ENCODE measurements at regions not wholly inside any gene's neighbourhood (a gene's known extent, or its start where the extent isn't known, plus 50 kb on each side); places are given as distances from the start of the nearest gene placed in this dataset.

- no peak for TF ChIP-seq CTCF (IDR thresholded peaks at IDR 0.05; ENCODE audit: poor library complexity)
- TF ChIP-seq EZH2phosphoT487 (IDR thresholded peaks at IDR 0.05; ENCODE audit: low read depth, severe bottlenecking, unreplicated experiment), result no peak
- no peak for TF ChIP-seq EZH2 (IDR thresholded peaks at IDR 0.05; ENCODE audit: borderline replicate concordance)
These were observed 54.1 kb upstream of the PDLIM5 start for GRCh38 chr4:94397635-94398034.

Measured in hepatocyte (in vitro differentiated cells).